ENCODE measurements at regions not wholly inside any gene's neighbourhood (a gene's known extent, or its start where the extent isn't known, plus 50 kb on each side); places are given as distances from the start of the nearest gene placed in this dataset.

- peaks cover 4 to 16% of the 10 kb centered on the region in 2 donors for H3K4me1 ChIP-seq (ENCODE audit: control insufficient read depth in 1 of 2, insufficient read depth in 2 of 2, low read length in 2 of 2)
- no peaks in the 10 kb centered on the region for H3K27me3 ChIP-seq (ENCODE audit: control insufficient read depth in 1 of 2, insufficient read depth in 2 of 2, low read length in 2 of 2)
- H3K27ac ChIP-seq (ENCODE audit: low read depth, low read length): no peak overlapping the region
- no peaks in the 10 kb centered on the region for H3K9me3 ChIP-seq (ENCODE audit: control insufficient read depth in 1 of 2, low read length in 2 of 2)
- H3K36me3 ChIP-seq (ENCODE audit: control insufficient read depth in 1 of 2, insufficient read depth in 2 of 2, low read length in 2 of 2): no peaks in the 10 kb centered on the region
- no peak overlapping the region for H3K4me3 ChIP-seq (ENCODE audit: low read depth in 1 of 2, low read length in 2 of 2)
- H3K9ac ChIP-seq (ENCODE audit: low read depth in 1 of 2, low read length in 2 of 2): no peak overlapping the region
Measured at GRCh38 chr15:100735129-100736053, 133.0 kb downstream of the ASB7 start.

- Histone ChIP-seq H3K27me3 (ENCODE audit: control insufficient read depth in 1 of 2, insufficient read depth in 2 of 2, low read length in 2 of 2) (no peaks in the 10 kb centered on the region), H3K4me1 (ENCODE audit: control insufficient read depth in 1 of 2, insufficient read depth in 2 of 2, low read length in 2 of 2) (peaks cover 4 to 8% of the 10 kb centered on the region in 2 donors), H3K4me3 (ENCODE audit: low read depth in 1 of 2, low read length in 2 of 2) (no peak overlapping the region), H3K9ac (ENCODE audit: low read depth in 1 of 2, low read length in 2 of 2) (no peak overlapping the region), H3K9me3 (ENCODE audit: control insufficient read depth in 1 of 2, low read length in 2 of 2) (no peaks in the 10 kb centered on the region), H3K36me3 (ENCODE audit: control insufficient read depth in 1 of 2, insufficient read depth in 2 of 2, low read length in 2 of 2) (no peaks in the 10 kb centered on the region), H3K27ac (ENCODE audit: low read depth, low read length) (no peak overlapping the region)
Measured at GRCh38 chr15:100737214-100737613, 134.8 kb downstream of the ASB7 start.

GRCh38 chr15:100738614-100739013 is 136.2 kb downstream of the ASB7 start:
- Histone ChIP-seq H3K4me1 (ENCODE audit: control insufficient read depth in 1 of 2, insufficient read depth in 2 of 2, low read length in 2 of 2) (no peaks in the 10 kb centered on the region), H3K9ac (ENCODE audit: low read depth in 1 of 2, low read length in 2 of 2) (no peak overlapping the region), H3K36me3 (ENCODE audit: control insufficient read depth in 1 of 2, insufficient read depth in 2 of 2, low read length in 2 of 2) (no peaks in the 10 kb centered on the region), H3K27me3 (ENCODE audit: control insufficient read depth in 1 of 2, insufficient read depth in 2 of 2, low read length in 2 of 2) (no peaks in the 10 kb centered on the region), H3K27ac (ENCODE audit: low read depth, low read length) (no peak overlapping the region), H3K9me3 (ENCODE audit: control insufficient read depth in 1 of 2, low read length in 2 of 2) (no peaks in the 10 kb centered on the region), H3K4me3 (ENCODE audit: low read depth in 1 of 2, low read length in 2 of 2) (no peak overlapping the region)

DNA sequence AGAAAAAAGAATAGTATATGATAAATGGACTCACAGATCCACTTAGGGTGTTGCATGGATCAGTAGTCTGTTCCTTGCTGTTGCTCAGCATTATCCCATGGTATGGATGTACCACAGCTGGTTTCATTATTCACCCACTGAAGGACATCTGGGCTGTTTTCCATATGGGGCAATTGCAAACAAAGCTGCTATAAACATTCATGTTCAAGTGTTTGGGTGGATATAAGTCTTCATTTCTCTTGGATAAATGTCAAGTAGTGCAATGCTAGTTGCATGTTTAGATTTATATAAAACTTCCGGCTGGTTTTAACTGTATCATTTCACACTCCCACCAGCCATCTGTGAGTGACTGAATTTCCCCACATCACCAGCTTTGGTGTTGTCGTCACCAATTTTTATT is 137.7 kb downstream of the ASB7 start:
- Histone ChIP-seq H3K27ac (ENCODE audit: low read depth, low read length) (no peak overlapping the region), H3K27me3 (ENCODE audit: control insufficient read depth in 1 of 2, insufficient read depth in 2 of 2, low read length in 2 of 2) (no peaks in the 10 kb centered on the region), H3K9ac (ENCODE audit: low read depth in 1 of 2, low read length in 2 of 2) (no peak overlapping the region), H3K9me3 (ENCODE audit: control insufficient read depth in 1 of 2, low read length in 2 of 2) (no peaks in the 10 kb centered on the region), H3K36me3 (ENCODE audit: control insufficient read depth in 1 of 2, insufficient read depth in 2 of 2, low read length in 2 of 2) (no peaks in the 10 kb centered on the region), H3K4me3 (ENCODE audit: low read depth in 1 of 2, low read length in 2 of 2) (no peak overlapping the region), H3K4me1 (ENCODE audit: control insufficient read depth in 1 of 2, insufficient read depth in 2 of 2, low read length in 2 of 2) (no peaks in the 10 kb centered on the region)

DNA sequence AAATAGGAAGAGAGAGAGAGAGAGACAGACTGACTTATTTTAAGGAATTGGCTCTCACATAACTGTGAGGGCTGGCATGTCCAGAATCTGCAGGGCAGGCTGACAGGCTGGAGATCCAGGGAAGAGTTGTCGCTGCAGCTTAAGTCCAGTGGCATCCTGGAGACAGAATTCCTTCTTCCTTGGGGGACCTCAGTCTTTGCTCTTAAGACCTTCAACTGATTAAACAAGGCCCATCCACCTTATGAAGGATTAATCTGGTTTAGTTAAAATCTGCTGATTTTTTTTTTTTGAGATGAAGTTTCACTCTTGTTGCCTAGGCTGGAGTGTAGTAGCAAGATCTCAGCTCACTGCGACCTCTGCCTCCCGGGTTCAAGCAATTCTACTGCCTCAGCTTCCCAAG is 128.0 kb upstream of the ALDH1A3 start:
- Histone ChIP-seq H3K4me3 (ENCODE audit: low read depth in 1 of 2, low read length in 2 of 2) (no peak overlapping the region), H3K9me3 (ENCODE audit: control insufficient read depth in 1 of 2, low read length in 2 of 2) (no peaks in the 10 kb centered on the region), H3K27ac (ENCODE audit: low read depth, low read length) (no peak overlapping the region), H3K4me1 (ENCODE audit: control insufficient read depth in 1 of 2, insufficient read depth in 2 of 2, low read length in 2 of 2) (no peaks in the 10 kb centered on the region), H3K36me3 (ENCODE audit: control insufficient read depth in 1 of 2, insufficient read depth in 2 of 2, low read length in 2 of 2) (no peaks in the 10 kb centered on the region), H3K9ac (ENCODE audit: low read depth in 1 of 2, low read length in 2 of 2) (no peak overlapping the region), H3K27me3 (ENCODE audit: control insufficient read depth in 1 of 2, insufficient read depth in 2 of 2, low read length in 2 of 2) (no peaks in the 10 kb centered on the region)

DNA sequence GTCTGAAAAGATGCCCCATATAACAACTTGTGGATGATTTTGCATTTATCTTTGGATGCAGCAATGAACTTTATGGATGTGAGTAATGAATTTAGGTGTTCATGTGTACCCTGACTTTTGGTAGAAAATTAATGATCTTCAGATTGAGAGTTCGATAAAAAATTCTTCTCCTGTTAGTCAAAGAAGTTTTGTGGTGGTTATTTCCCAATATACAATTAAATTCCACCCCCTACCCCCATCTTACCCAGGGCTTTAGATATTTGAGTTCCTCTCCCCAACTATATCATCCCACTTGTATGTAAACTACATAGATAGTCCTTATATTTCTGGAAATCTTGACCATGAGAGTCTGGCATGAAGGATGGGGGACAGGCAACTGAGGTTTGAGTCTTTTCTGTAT is 126.1 kb upstream of the ALDH1A3 start:
- no peak overlapping the region for H3K27ac ChIP-seq (ENCODE audit: low read depth, low read length)
- H3K4me1 ChIP-seq (ENCODE audit: control insufficient read depth in 1 of 2, insufficient read depth in 2 of 2, low read length in 2 of 2): no peaks in the 10 kb centered on the region
- H3K36me3 ChIP-seq (ENCODE audit: control insufficient read depth in 1 of 2, insufficient read depth in 2 of 2, low read length in 2 of 2): no peaks in the 10 kb centered on the region
- H3K4me3 ChIP-seq (ENCODE audit: low read depth in 1 of 2, low read length in 2 of 2): no peak overlapping the region
- H3K9me3 ChIP-seq (ENCODE audit: control insufficient read depth in 1 of 2, low read length in 2 of 2): no peaks in the 10 kb centered on the region
- H3K27me3 ChIP-seq (ENCODE audit: control insufficient read depth in 1 of 2, insufficient read depth in 2 of 2, low read length in 2 of 2): no peaks in the 10 kb centered on the region
- H3K9ac ChIP-seq (ENCODE audit: low read depth in 1 of 2, low read length in 2 of 2): no peak overlapping the region

DNA sequence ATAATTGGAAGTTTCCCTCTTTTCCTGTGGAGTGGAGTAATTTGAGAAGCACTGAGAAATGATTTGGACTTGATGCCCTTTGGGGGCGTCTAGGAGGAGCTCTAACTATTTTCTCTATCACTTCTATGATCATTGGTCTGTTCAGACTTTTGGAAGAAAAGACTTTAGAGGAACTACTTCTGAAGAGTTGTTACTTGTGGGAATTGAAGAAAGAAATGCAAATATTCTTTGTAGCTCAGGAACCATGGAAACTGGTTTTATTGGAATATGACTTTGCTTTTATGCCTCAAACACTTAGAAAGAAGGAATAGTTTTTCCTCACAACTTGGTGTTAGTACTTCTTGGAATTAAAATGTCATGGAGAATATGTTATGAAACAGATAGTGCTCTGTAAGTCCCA is 122.0 kb upstream of the ALDH1A3 start:
- Histone ChIP-seq H3K27ac (ENCODE audit: low read depth, low read length) (no peak overlapping the region), H3K36me3 (ENCODE audit: control insufficient read depth in 1 of 2, insufficient read depth in 2 of 2, low read length in 2 of 2) (no peaks in the 10 kb centered on the region), H3K4me1 (ENCODE audit: control insufficient read depth in 1 of 2, insufficient read depth in 2 of 2, low read length in 2 of 2) (peaks cover 6% of the 10 kb centered on the region in 2 donors), H3K4me3 (ENCODE audit: low read depth in 1 of 2, low read length in 2 of 2) (no peak overlapping the region), H3K9ac (ENCODE audit: low read depth in 1 of 2, low read length in 2 of 2) (no peak overlapping the region), H3K9me3 (ENCODE audit: control insufficient read depth in 1 of 2, low read length in 2 of 2) (no peaks in the 10 kb centered on the region), H3K27me3 (ENCODE audit: control insufficient read depth in 1 of 2, insufficient read depth in 2 of 2, low read length in 2 of 2) (peaks cover 0 to 13% of the 10 kb centered on the region in 2 donors)

DNA sequence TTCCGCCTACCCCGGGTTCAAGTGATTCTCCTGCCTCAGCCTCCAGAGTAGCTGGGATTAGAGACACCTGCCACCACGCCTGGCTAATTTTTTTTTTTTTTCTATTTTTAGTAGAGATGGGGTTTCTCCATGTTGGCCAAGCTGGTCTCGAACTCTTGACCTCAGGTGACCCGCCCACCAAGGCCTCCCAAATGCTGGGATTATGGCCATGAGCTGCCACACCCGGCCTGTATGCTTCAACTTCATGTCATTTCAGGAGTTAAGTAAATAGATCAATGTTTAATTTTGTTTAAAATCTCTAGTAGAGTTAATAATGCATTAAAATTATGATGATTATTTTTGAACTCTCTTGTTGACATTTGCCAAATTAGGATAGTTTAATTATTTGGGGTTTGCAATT is 121.1 kb upstream of the ALDH1A3 start:
- Histone ChIP-seq H3K4me3 (ENCODE audit: low read depth in 1 of 2, low read length in 2 of 2) (no peak overlapping the region), H3K36me3 (ENCODE audit: control insufficient read depth in 1 of 2, insufficient read depth in 2 of 2, low read length in 2 of 2) (no peaks in the 10 kb centered on the region), H3K27me3 (ENCODE audit: control insufficient read depth in 1 of 2, insufficient read depth in 2 of 2, low read length in 2 of 2) (peaks cover 0 to 13% of the 10 kb centered on the region in 2 donors), H3K4me1 (ENCODE audit: control insufficient read depth in 1 of 2, insufficient read depth in 2 of 2, low read length in 2 of 2) (peaks cover 6% of the 10 kb centered on the region in 2 donors), H3K9me3 (ENCODE audit: control insufficient read depth in 1 of 2, low read length in 2 of 2) (no peaks in the 10 kb centered on the region), H3K9ac (ENCODE audit: low read depth in 1 of 2, low read length in 2 of 2) (no peak overlapping the region), H3K27ac (ENCODE audit: low read depth, low read length) (no peak overlapping the region)

DNA sequence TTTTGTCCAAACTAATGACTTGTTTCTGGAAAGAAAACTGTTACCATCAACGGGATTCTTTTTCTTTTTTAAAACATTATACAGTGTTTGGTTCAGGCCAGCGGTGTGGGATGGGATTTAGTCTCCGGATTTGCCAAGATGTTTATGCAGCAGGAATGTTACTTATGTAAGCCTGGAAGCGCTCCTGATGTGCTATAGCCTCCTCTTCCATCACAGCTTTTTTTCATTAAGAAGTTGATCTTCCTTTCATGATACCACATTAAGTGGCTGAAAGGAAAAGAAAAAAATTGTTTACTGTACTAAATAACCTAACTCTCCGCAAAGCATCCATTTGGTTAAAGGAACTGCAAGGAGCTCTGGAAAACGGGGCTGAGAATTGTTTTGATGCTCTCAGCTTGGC is 120.5 kb upstream of the ALDH1A3 start:
- Histone ChIP-seq H3K36me3 (ENCODE audit: control insufficient read depth in 1 of 2, insufficient read depth in 2 of 2, low read length in 2 of 2) (no peaks in the 10 kb centered on the region), H3K27ac (ENCODE audit: low read depth, low read length) (no peak overlapping the region), H3K4me3 (ENCODE audit: low read depth in 1 of 2, low read length in 2 of 2) (no peak overlapping the region), H3K9ac (ENCODE audit: low read depth in 1 of 2, low read length in 2 of 2) (no peak overlapping the region), H3K4me1 (ENCODE audit: control insufficient read depth in 1 of 2, insufficient read depth in 2 of 2, low read length in 2 of 2) (peaks cover 6% of the 10 kb centered on the region in 2 donors), H3K9me3 (ENCODE audit: control insufficient read depth in 1 of 2, low read length in 2 of 2) (no peaks in the 10 kb centered on the region), H3K27me3 (ENCODE audit: control insufficient read depth in 1 of 2, insufficient read depth in 2 of 2, low read length in 2 of 2) (peaks cover 0 to 13% of the 10 kb centered on the region in 2 donors)

GRCh38 chr15:100759698-100760356 is 119.8 kb upstream of the ALDH1A3 start:
- Histone ChIP-seq H3K27me3 (ENCODE audit: control insufficient read depth in 1 of 2, insufficient read depth in 2 of 2, low read length in 2 of 2) (peaks cover 0 to 13% of the 10 kb centered on the region in 2 donors), H3K27ac (ENCODE audit: low read depth, low read length) (no peak overlapping the region), H3K36me3 (ENCODE audit: control insufficient read depth in 1 of 2, insufficient read depth in 2 of 2, low read length in 2 of 2) (no peaks in the 10 kb centered on the region), H3K4me3 (ENCODE audit: low read depth in 1 of 2, low read length in 2 of 2) (no peak overlapping the region), H3K9ac (ENCODE audit: low read depth in 1 of 2, low read length in 2 of 2) (no peak overlapping the region), H3K4me1 (ENCODE audit: control insufficient read depth in 1 of 2, insufficient read depth in 2 of 2, low read length in 2 of 2) (peaks cover 6% of the 10 kb centered on the region in 2 donors), H3K9me3 (ENCODE audit: control insufficient read depth in 1 of 2, low read length in 2 of 2) (no peaks in the 10 kb centered on the region)
